ENCODE measurements at regions not wholly inside any gene's neighbourhood (a gene's known extent, or its start where the extent isn't known, plus 50 kb on each side); places are given as distances from the start of the nearest gene placed in this dataset.

DNA sequence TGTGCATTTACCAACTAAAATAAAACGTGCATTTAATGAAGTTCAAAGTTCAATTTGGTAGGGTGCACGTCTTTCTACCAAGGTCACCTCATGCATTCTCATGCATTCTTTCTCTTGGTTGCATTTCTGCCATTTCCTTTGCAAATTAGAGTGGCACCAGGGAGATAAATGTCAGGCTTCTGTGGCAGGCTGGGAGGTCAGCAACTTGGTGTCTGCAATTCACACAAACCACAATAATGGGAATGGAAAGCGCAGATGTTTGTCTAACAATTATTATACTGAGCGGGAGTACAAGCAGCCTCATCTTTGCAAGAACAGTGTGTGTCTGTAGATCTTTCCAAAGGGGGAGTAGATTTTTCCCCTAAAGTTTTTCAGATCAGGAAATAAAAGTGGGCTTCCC, 411.7 kb downstream of the DMRT2 start:
- no peaks in the 10 kb centered on the region for H3K4me1 Mint-ChIP-seq (ENCODE audit: low read depth)
- no peaks in the 10 kb centered on the region for H3K9me3 Mint-ChIP-seq (ENCODE audit: low read depth)
- no peak overlapping the region for H3K4me3 Mint-ChIP-seq
- H3K27me3 Mint-ChIP-seq: no peaks in the 10 kb centered on the region
- no peaks in the 10 kb centered on the region for H3K36me3 Mint-ChIP-seq
- no peak overlapping the region for H3K27ac Mint-ChIP-seq

DNA sequence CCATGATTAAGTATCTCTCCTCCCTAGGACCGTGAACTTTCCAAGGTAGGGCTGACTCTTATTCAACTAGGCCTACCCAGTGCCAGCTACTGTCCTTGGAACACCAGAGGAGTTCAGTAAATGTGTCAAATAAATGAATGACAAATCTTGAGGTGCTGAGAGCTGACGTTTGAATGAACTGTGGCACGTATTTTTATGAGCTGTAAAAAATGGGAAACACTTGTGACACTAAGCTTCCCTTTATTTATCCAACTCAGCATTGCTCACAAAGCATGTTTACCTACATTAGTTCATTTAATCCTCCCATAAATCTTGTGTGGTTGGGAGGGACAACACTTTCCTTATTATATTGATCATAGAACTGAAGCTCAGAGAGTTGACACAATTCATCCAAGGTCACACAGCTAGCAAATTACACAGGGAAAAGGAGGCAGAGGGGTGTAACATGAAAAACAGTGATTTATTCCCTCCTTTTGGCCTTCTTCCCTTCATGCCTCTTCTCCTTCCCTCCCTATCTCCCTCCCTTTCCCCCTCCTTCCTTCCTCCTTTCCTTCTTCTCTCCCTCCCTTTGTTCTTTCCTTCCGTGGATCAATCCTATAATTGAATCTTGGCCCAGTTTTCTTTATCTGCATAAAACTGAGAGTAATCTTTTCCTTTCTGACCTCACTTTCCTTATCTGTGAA, 412.6 kb downstream of the DMRT2 start:
- no peaks in the 10 kb centered on the region for H3K27me3 Mint-ChIP-seq
- H3K9me3 Mint-ChIP-seq (ENCODE audit: low read depth): no peaks in the 10 kb centered on the region
- no peak overlapping the region for H3K27ac Mint-ChIP-seq
- no peaks in the 10 kb centered on the region for H3K36me3 Mint-ChIP-seq
- no peaks in the 10 kb centered on the region for H3K4me1 Mint-ChIP-seq (ENCODE audit: low read depth)
- H3K4me3 Mint-ChIP-seq: no peak overlapping the region

DNA sequence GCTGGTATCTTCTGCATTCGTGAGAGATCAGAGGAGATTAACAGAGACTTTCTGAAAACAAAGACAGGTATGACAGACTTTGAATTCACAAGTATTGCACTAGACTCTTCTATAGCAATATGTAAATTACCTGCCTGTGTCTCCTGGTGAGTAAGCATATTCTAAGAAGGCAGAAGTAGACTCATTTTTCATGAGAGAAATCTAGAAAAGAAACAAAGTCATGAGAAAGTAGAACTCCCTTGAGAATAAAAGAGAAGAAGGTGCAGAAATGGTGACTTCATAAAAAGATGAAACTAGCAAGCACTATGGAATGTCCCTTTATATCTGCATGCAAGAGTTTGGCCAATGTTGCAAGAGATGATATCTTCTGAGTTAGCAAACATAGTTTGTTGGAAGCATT, 419.8 kb downstream of the DMRT2 start:
- no peaks in the 10 kb centered on the region for H3K36me3 Mint-ChIP-seq
- no peaks in the 10 kb centered on the region for H3K4me1 Mint-ChIP-seq (ENCODE audit: low read depth)
- H3K9me3 Mint-ChIP-seq (ENCODE audit: low read depth): no peaks in the 10 kb centered on the region
- no peak overlapping the region for H3K27ac Mint-ChIP-seq
- H3K27me3 Mint-ChIP-seq: no peaks in the 10 kb centered on the region
- H3K4me3 Mint-ChIP-seq: no peak overlapping the region

DNA sequence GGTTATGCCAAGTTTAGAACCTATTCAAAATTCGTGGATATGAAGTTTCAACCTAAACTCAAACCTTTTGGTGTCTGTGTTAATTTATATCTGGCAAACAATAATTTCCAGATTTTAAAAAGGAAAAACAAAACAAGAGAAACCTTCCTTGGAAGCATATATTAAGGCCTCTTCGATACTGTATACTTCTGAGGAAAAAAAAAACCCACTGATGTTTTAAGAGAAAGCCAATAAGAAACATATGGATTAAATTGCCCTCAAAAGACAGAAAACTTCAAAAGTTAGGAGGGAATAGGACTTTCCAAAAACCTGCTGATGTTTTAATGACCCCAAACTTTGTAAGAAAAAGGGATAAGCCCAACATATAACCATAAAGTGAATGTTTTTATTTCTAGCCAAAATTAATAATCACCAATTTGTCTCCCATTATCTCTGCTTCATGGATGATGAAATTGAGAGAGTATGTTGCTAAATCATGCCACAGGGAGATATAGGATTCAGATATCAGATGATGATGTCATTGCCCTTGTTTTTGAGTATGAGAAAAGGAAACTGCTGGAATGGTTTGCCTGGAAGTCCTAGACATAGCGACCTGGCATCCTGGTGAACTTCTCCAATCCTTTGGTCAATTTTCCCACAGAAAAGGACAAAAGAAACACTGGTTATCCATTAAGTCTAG, 423.9 kb downstream of the DMRT2 start:
- no peak overlapping the region for H3K27ac Mint-ChIP-seq
- H3K4me1 Mint-ChIP-seq (ENCODE audit: low read depth): no peaks in the 10 kb centered on the region
- no peaks in the 10 kb centered on the region for H3K27me3 Mint-ChIP-seq
- no peaks in the 10 kb centered on the region for H3K9me3 Mint-ChIP-seq (ENCODE audit: low read depth)
- no peaks in the 10 kb centered on the region for H3K36me3 Mint-ChIP-seq
- H3K4me3 Mint-ChIP-seq: no peak overlapping the region

DNA sequence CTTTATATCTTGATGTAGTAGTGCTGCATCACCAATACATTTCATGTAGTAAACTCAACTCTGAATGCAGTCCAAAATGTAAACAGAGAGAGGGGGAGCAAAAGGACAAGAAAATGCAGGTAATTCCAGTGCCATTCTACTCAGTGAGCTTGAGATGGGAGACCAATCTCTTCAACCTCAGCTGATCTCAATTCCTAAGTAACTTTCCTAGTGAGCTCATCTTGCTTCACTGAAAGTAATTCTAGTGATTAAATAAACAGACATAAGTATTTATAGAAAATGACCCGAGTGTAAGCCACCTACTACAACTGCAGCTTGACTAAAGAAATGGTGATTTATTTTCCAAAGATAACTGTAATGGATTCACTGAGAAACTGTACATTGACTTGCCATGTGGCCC, 424.5 kb downstream of the DMRT2 start:
- no peaks in the 10 kb centered on the region for H3K27me3 Mint-ChIP-seq
- no peak overlapping the region for H3K4me3 Mint-ChIP-seq
- H3K4me1 Mint-ChIP-seq (ENCODE audit: low read depth): no peaks in the 10 kb centered on the region
- no peaks in the 10 kb centered on the region for H3K36me3 Mint-ChIP-seq
- H3K9me3 Mint-ChIP-seq (ENCODE audit: low read depth): no peaks in the 10 kb centered on the region
- H3K27ac Mint-ChIP-seq: no peak overlapping the region

DNA sequence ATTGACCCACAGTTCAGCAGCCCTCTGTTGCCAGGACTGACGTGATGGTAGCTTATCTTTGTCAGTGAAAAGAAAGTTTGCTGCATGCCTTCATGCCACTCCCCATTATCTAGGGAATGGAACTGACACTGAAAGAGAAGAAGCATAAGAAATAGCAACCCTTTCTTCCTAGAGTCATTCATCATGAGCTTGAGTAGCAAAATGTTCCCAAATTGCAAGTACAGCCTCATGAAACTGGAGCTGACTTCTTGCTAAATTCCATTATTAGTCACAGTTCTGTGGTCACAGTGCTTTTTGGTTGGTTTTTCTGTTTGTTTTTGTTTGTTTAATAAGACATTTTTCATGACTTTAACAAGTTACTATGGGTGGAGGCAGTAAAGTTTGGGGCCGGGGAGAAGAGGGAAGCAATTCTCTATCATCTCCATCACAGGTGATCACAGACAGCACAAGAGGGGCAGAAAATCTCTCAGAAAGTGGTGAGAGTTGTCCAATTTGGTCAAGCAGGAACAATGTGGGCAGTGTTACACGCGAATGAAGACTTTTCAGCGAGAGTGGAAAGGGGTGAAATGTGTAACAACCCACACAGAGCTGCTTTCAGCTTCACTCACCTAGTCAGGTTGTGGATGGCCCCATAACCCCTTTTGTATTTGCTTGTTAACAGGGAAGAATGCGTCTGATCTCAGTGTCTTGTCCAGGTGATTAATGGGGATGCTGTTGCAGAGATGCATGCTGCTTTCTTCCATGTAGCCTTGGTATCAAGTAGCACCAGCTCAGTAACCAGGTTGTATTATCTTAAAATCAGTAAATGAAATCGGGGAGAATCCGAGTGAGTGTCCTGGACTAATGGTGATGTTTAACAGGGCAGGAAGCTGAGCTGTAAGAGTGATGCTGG, 440.4 kb downstream of the DMRT2 start:
- Mint-ChIP-seq H3K27me3 (no peaks in the 10 kb centered on the region), H3K36me3 (no peaks in the 10 kb centered on the region), H3K4me1 (ENCODE audit: low read depth) (no peaks in the 10 kb centered on the region), H3K27ac (no peak overlapping the region), H3K4me3 (no peak overlapping the region), H3K9me3 (ENCODE audit: low read depth) (no peaks in the 10 kb centered on the region)

DNA sequence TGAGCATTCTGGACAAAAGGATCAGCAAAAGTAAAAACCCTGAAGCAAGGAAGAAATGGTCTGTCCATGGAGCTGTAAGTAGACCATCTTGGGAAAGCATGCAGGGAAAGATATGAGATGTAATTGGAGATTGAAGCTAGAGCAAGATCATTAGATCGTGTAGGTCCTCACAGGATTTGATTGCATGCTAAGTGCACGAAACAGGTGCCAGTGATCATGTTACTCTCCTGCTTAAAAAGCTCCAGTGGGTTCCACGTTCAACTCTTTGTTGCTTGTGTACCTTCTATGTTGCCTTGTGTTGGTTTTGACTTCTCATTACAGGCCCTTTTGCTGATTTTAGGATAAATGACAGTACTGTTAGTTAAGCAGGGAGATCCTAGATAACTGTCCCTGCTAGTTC, 442.0 kb downstream of the DMRT2 start:
- no peaks in the 10 kb centered on the region for H3K9me3 Mint-ChIP-seq (ENCODE audit: low read depth)
- no peaks in the 10 kb centered on the region for H3K36me3 Mint-ChIP-seq
- no peaks in the 10 kb centered on the region for H3K27me3 Mint-ChIP-seq
- no peaks in the 10 kb centered on the region for H3K4me1 Mint-ChIP-seq (ENCODE audit: low read depth)
- no peak overlapping the region for H3K4me3 Mint-ChIP-seq
- no peak overlapping the region for H3K27ac Mint-ChIP-seq

DNA sequence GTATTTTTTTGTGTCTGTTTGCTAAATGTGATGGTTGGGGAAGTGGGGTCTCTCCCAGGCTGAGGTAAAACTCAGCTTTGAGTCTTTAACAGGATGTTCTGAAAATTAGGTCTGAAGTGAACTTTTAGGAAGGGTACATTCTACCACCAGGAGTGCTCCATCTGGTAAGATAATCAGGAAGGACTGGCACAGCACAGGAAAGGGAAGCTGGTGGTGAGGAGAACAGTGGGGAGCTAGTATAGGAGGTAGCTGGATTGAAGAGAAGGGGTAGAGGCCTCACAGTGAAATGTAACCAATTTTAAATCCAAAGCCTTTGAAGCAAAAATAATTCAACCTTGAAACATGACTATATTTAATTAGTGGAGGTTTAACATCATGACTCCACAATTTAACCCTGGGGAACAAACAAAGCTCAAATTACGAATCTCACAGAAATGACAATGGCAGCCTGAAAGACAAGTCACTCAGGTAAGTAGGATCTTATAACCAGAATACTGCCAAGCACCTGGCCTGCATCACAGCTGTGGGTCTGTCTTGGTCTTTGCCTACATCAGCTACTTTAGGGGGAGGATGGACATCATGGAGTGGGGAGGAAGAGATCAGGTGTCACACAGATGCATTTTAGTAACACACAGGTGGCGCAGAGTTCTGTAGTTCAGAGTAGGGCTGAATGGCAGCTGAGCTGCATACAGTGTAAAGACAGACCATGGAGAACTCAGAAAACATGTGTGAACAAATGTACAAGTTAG, 445.3 kb downstream of the DMRT2 start:
- no peaks in the 10 kb centered on the region for H3K4me1 Mint-ChIP-seq (ENCODE audit: low read depth)
- peaks cover under 1% of the 10 kb centered on the region for H3K27me3 Mint-ChIP-seq
- H3K36me3 Mint-ChIP-seq: no peaks in the 10 kb centered on the region
- no peaks in the 10 kb centered on the region for H3K9me3 Mint-ChIP-seq (ENCODE audit: low read depth)
- H3K4me3 Mint-ChIP-seq: no peak overlapping the region
- no peak overlapping the region for H3K27ac Mint-ChIP-seq

DNA sequence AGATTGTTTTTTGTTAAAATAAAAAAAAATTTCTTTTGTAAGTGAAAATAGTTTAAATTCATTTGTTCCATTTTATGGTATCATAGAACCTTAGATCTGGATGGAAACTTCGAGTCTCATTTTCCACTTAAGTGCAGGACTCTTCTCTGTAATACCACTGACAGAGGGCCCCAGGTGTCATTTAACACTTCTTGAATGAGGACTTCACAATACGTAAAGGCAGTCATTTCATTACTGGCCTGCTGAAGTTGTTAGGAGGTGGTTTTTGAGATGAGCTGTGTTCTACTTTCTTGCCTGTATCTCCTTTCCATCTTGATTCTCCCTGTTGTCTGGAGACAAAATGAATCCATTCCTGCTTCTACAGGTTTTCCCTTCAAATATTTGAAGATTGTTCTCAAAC, 455.3 kb downstream of the DMRT2 start:
- no peaks in the 10 kb centered on the region for H3K9me3 Mint-ChIP-seq (ENCODE audit: low read depth)
- peaks cover 3% of the 10 kb centered on the region for H3K4me1 Mint-ChIP-seq (ENCODE audit: low read depth)
- H3K27me3 Mint-ChIP-seq: peaks cover 7% of the 10 kb centered on the region
- H3K4me3 Mint-ChIP-seq: no peak overlapping the region
- H3K27ac Mint-ChIP-seq: no peak overlapping the region
- H3K36me3 Mint-ChIP-seq: no peaks in the 10 kb centered on the region

DNA sequence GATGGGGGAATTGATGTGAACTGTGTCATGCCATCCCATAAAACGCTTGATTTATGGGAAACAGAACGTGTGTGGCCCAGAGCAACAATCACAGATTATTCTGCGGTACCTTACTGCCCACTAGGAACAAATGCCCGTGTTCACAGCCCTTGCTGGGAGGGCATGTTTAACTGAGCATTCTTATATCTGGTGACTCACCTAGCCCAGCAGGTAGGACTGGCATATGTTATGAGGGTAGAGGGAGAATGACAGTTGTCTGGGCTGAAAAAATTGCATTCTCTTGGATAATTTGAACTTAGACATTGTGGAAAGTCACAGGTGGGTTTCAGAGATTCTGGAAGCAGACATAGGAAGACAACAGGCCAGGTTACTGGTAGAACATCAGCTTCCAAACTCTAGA, 460.6 kb downstream of the DMRT2 start:
- H3K9me3 Mint-ChIP-seq (ENCODE audit: low read depth): no peaks in the 10 kb centered on the region
- H3K27me3 Mint-ChIP-seq: peaks cover 2% of the 10 kb centered on the region
- peaks cover 2% of the 10 kb centered on the region for H3K4me1 Mint-ChIP-seq (ENCODE audit: low read depth)
- no peaks in the 10 kb centered on the region for H3K36me3 Mint-ChIP-seq
- no peak overlapping the region for H3K4me3 Mint-ChIP-seq
- H3K27ac Mint-ChIP-seq: no peak overlapping the region

DNA sequence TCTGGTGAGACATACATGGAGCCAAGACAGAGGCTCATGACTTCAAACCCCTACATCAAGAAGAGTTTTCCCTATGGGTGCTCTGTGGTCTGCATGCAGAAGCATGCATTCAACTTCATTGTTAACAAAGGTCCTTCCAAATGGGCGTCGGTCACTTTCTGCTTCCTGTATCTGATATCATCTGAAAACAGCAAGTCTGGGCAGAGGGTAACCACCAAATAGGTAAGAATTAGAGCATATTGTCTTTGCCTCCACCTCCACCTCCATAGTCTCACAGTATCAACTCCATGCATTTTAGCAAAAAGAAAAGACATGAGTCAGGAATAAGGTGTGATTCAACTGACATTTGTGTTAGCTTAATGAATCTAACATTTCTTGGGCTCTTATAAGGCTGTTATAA, 462.9 kb downstream of the DMRT2 start:
- Mint-ChIP-seq H3K4me1 (ENCODE audit: low read depth) (no peaks in the 10 kb centered on the region), H3K4me3 (no peak overlapping the region), H3K9me3 (ENCODE audit: low read depth) (no peaks in the 10 kb centered on the region), H3K27ac (no peak overlapping the region), H3K27me3 (peaks cover 2% of the 10 kb centered on the region), H3K36me3 (no peaks in the 10 kb centered on the region)

DNA sequence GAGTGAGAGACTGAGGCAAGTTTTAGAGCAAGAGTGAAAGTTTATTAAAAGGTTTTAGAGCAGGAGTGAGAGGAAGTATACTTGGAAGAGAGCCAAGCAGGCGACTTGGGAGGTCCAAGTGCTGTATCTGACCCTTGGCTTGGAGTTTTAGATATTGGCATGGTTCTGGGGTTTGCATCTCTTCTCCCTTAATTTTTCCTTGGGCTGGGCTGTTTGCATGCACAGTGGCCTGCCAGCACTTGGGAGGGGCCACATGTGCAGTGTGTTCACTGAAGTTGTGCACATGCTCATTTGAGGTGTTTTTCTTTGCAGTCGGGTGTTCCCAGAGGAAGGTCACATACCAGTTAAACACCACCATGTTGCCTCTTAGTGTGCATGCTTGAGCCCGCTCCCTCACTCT, 464.1 kb downstream of the DMRT2 start:
- peaks cover 2% of the 10 kb centered on the region for H3K27me3 Mint-ChIP-seq
- no peak overlapping the region for H3K4me3 Mint-ChIP-seq
- no peaks in the 10 kb centered on the region for H3K36me3 Mint-ChIP-seq
- H3K9me3 Mint-ChIP-seq (ENCODE audit: low read depth): no peaks in the 10 kb centered on the region
- H3K4me1 Mint-ChIP-seq (ENCODE audit: low read depth): no peaks in the 10 kb centered on the region
- no peak overlapping the region for H3K27ac Mint-ChIP-seq

DNA sequence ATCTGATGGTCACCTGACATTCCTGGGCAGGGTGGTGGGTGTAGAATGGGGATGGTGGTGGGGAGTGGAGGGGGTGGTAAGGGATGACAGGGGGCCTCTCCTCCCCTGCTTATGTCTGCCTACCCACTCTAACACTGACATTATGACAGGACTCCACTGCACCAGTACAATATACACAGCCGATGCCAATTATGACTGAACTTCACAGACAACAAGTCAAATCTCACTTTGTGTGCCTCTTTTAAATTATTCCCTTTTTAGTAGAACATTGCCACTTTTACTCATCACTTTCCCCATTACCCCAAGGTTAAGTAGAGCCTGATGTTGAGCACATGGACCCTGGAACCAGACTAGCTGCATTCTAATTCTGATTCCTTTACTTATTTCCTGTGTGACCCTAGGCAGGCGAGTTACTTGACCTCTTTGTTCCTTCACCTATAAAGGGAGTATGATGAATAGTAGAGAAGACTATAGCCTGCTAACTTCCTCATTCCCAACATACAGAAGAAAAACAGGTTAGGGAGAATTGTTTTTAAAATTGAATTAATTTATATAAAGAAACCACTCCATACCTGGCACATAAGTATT, 464.7 kb downstream of the DMRT2 start:
- Mint-ChIP-seq H3K4me3 (no peak overlapping the region), H3K27ac (no peak overlapping the region), H3K27me3 (peaks cover 2% of the 10 kb centered on the region), H3K4me1 (ENCODE audit: low read depth) (no peaks in the 10 kb centered on the region), H3K9me3 (ENCODE audit: low read depth) (no peaks in the 10 kb centered on the region), H3K36me3 (no peaks in the 10 kb centered on the region)

DNA sequence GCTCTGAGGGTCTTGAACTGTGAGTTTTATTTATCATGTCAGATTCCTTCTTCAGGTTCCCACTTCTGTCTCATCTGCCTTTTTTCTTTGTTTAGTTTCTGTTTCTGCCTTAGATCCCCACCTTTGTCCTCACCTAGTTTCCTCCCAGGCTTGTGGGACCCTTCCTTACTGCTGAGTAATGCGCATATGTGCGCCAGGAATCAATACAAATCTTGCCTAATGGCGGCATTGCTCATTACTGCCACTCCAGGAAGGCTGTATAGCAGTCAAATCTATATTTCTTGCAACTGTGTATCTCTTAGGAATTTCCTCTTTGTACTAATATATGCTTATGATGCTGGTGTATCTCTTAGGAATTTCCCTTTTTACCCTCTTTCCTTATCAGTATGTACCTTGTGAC, 465.4 kb downstream of the DMRT2 start:
- H3K27ac Mint-ChIP-seq: no peak overlapping the region
- no peaks in the 10 kb centered on the region for H3K36me3 Mint-ChIP-seq
- peaks cover 2% of the 10 kb centered on the region for H3K27me3 Mint-ChIP-seq
- H3K9me3 Mint-ChIP-seq (ENCODE audit: low read depth): no peaks in the 10 kb centered on the region
- no peak overlapping the region for H3K4me3 Mint-ChIP-seq
- H3K4me1 Mint-ChIP-seq (ENCODE audit: low read depth): no peaks in the 10 kb centered on the region
